ENCODE measurements at regions not wholly inside any gene's neighbourhood (a gene's known extent, or its start where the extent isn't known, plus 50 kb on each side); places are given as distances from the start of the nearest gene placed in this dataset.

DNA sequence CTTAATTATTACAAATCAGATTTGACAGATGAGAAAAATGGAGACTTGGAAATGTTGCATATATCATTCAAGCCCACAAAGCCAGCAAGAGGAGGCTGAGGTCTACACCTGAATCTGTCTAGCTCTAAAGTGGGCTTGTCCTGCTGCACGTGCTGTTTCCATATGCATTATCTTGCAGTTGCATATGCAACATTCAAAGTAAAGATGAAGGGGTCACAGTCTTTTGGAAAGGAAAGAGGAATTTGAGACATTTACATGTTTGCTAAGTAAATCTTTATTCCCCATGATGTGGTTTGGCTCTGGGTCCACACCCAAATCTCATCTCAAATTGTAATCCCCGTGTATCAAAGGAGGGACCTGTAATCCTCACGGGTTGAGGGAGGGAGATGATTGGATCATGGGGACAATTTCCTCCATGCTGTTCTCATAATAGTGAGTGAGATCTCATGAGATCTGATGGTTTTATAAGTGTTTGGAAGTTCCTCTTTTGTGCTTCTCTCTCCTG, 98.3 kb downstream of the BACH1 start:
- H3K4me3 ChIP-seq (ENCODE audit: low read depth, low read length): no peak overlapping the region
- TF ChIP-seq, protein P1, sequence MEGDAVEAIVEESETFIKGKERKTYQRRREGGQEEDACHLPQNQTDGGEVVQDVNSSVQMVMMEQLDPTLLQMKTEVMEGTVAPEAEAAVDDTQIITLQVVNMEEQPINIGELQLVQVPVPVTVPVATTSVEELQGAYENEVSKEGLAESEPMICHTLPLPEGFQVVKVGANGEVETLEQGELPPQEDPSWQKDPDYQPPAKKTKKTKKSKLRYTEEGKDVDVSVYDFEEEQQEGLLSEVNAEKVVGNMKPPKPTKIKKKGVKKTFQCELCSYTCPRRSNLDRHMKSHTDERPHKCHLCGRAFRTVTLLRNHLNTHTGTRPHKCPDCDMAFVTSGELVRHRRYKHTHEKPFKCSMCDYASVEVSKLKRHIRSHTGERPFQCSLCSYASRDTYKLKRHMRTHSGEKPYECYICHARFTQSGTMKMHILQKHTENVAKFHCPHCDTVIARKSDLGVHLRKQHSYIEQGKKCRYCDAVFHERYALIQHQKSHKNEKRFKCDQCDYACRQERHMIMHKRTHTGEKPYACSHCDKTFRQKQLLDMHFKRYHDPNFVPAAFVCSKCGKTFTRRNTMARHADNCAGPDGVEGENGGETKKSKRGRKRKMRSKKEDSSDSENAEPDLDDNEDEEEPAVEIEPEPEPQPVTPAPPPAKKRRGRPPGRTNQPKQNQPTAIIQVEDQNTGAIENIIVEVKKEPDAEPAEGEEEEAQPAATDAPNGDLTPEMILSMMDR (conservative IDR thresholded peaks at IDR 0.05; ENCODE audit: low read depth, low read length): no peak
- DNase-seq (ENCODE audit: low read depth): no peak

DNA sequence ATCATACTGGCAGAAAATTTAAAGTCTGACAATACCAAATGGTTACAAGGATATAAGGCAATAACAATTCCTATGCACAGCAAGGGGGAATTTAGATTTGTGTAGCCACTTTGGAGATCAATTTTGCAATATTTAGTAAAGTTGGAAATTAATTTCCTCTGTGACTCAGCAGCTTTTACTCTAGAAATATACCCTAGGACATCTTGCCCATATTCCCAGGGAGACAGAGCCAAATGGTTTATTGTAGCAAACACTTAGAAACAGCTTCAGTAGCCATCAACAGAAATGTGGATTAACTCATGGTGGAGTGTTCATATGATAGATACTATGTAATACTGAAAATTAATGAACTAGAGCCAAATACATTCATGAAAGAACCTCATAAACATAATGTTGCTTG, 104.6 kb downstream of the BACH1 start:
- TF ChIP-seq, protein P1 (conservative IDR thresholded peaks at IDR 0.05; ENCODE audit: low read depth, low read length): no peak
- H3K4me3 ChIP-seq (ENCODE audit: low read depth, low read length): no peak overlapping the region
- DNase-seq (ENCODE audit: low read depth): no peak

DNA sequence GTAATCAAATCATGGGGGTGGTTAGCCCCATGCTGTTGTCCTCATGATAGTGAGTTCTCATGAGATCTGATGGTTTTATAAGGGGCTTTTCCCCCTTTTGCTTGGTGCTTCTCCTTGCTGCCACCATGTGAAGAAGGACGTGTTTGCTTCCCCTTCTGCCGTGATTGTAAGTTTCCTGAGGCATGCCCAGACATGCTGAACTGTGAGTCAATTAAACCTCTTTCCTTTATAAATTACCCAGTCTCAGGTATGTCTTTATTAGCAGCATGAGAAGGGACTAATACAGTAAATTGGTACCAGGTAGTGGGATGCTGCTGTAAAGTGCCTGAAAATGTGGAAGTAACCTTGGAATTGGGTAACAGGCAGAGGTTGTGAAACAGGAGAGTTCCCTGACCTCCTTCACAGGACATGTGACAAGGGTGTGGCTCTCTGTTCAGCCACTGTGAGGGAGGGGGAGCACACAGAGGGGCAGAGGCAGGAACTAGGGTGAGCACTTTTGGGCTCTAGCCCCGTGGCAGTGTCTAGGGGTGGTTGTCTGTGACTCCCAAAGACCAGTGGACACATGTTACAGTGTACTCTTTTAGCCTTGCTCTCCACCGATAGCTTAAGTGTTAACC, 105.3 kb downstream of the BACH1 start:
- H3K4me3 ChIP-seq (ENCODE audit: low read depth, low read length): no peak overlapping the region
- TF ChIP-seq, protein P1 (conservative IDR thresholded peaks at IDR 0.05; ENCODE audit: low read depth, low read length): no peak
- no peak for DNase-seq (ENCODE audit: low read depth)

DNA sequence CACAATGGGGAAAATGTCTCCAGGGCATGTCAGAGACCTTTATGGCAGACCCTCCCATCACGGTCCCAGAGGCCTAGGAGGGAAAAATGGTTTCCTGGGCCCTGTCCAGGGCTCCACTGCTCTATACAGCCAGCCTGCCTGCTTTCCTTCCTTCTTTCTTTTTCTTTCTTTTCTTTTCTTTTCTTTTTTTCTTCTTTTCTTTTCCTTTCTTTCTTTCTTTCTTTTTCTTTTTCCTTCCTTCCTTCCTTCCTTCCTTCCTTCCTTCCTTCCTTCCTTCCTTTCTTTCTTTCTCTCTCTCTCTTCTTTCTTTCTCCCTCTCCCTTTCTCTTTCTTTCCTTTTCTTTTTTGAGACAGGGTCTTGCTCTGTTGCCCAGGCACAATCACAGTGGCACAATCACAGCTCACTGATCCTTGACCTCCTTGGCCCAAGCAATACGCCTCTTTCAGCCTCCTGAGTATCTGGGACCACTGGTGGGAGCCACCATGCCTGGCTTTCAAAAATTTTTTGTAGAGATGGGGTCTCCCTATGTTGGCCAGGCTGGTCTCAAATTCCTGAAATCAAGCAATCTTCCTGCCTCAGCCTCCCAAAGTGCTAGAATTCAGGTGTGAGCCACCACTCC, 106.9 kb downstream of the BACH1 start:
- DNase-seq (ENCODE audit: low read depth): no peak
- no peak overlapping the region for H3K4me3 ChIP-seq (ENCODE audit: low read depth, low read length)
- TF ChIP-seq, protein P1 (conservative IDR thresholded peaks at IDR 0.05; ENCODE audit: low read depth, low read length): no peak

DNA sequence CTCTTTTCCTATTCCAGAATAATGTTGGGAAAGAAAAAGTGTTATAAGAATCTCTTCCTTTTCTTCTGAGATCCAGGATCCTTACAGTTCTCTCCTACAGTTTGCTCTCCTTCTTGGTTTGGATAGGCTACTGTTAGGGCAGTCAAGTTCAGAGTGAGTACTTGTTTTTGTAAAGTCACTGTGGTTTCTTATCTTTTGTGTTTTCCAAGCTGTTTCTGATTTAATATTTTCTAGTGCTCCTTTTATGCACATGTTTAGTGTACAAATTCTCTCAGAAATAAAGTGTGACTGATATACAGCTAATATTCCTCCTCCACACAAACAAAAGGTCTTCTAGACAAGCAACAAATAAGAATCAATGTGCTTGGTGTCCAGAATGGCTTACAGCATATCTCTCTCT, 107.7 kb downstream of the BACH1 start:
- no peak for DNase-seq (ENCODE audit: low read depth)
- TF ChIP-seq, protein P1 (conservative IDR thresholded peaks at IDR 0.05; ENCODE audit: low read depth, low read length): no peak
- no peak overlapping the region for H3K4me3 ChIP-seq (ENCODE audit: low read depth, low read length)

DNA sequence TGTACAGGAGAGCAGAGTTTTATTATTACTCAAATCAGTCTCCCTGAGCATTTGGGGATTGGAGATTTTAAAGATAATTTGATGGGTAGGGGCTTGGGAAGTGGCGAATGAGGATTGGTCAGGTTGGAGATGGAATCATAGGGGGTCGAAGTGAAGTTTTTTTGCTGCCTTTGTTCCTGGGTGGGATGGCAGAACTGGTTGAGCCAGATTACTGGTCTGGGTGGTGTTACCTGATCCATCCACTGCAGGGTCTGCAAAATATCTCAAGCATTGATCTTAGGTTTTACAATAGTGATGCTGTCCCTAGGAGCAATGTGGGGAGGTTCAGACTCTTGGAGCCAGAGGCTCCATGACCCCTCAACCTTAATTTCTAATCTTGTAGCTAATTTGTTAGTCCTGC, 108.8 kb downstream of the BACH1 start:
- no peak for DNase-seq (ENCODE audit: low read depth)
- no peak overlapping the region for H3K4me3 ChIP-seq (ENCODE audit: low read depth, low read length)
- TF ChIP-seq, protein P1 (conservative IDR thresholded peaks at IDR 0.05; ENCODE audit: low read depth, low read length): no peak

DNA sequence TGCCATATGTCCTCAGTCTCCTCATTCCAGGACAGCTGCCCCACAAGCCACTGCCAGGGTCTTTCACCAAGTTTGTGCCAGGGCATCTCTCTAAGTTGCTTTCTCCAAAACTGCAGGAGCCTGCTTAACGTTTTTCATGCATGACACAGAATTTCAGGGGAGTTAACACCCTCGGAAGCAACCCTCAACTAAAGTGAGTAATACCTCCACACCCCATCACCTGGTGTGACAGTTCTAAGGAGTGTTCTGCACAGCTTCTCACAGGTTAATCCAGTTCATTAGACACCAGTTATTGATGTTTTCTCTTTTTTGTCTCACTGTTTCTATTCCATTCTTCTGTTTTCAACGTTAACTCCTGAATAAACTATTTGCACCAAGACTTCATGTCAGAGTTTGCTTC, 115.0 kb downstream of the BACH1 start:
- DNase-seq (ENCODE audit: low read depth): no peak
- H3K4me3 ChIP-seq (ENCODE audit: low read depth, low read length): no peak overlapping the region
- TF ChIP-seq, protein P1 (conservative IDR thresholded peaks at IDR 0.05; ENCODE audit: low read depth, low read length): no peak

Data from epithelial cell of proximal tubule (primary cell).